DOHH2 (cell line): ENCODE measurements at regions not wholly inside any gene's neighbourhood (a gene's known extent, or its start where the extent isn't known, plus 50 kb on each side); places are given as distances from the start of the nearest gene placed in this dataset.
"Not testable (repeated sequence)": the region's sequence is repeated elsewhere in the genome, so short reads cannot be mapped to it uniquely, and the experiment has no call there.

Source experiments
- EZH2phosphoT487 ChIP-seq: fragments of 200-600 bp; sonication (generic); IDR thresholded peaks from 2 replicates; pipeline ENCODE4 v1.6.1; 2017; ENCODE audit warnings: borderline replicate concordance, mild to moderate bottlenecking, antibody characterized with exemption, low read length, moderate library complexity, mixed read lengths
- TF ChIP-seq, protein P1 (sequence below): fragments of 200-600 bp; sonication (generic); IDR thresholded peaks from one replicate; pipeline ENCODE4 v1.5.1; 2014; ENCODE audit warnings: antibody characterized with exemption, mild to moderate bottlenecking, low read depth, low read length; ENCODE audit not compliant: poor library complexity, severe bottlenecking

- TF ChIP-seq, protein P1, sequence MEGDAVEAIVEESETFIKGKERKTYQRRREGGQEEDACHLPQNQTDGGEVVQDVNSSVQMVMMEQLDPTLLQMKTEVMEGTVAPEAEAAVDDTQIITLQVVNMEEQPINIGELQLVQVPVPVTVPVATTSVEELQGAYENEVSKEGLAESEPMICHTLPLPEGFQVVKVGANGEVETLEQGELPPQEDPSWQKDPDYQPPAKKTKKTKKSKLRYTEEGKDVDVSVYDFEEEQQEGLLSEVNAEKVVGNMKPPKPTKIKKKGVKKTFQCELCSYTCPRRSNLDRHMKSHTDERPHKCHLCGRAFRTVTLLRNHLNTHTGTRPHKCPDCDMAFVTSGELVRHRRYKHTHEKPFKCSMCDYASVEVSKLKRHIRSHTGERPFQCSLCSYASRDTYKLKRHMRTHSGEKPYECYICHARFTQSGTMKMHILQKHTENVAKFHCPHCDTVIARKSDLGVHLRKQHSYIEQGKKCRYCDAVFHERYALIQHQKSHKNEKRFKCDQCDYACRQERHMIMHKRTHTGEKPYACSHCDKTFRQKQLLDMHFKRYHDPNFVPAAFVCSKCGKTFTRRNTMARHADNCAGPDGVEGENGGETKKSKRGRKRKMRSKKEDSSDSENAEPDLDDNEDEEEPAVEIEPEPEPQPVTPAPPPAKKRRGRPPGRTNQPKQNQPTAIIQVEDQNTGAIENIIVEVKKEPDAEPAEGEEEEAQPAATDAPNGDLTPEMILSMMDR, result not testable (repeated sequence)
- not testable (repeated sequence) for TF ChIP-seq EZH2phosphoT487
Observed at GRCh38 chr9:63824804-63825203, 1460.2 kb downstream of the FOXD4L5 start.
